SK-N-SH treated with all-trans-retinoic acid at 6 μM for 48 hours (cell line): ENCODE measurements at regions not wholly inside any gene's neighbourhood (a gene's known extent, or its start where the extent isn't known, plus 50 kb on each side); places are given as distances from the start of the nearest gene placed in this dataset.

Experiments
- CSDC2 ChIP-seq: fragments of 250-450 bp; sonication (Bioruptor Pico); IDR thresholded peaks from 2 replicates; pipeline ENCODE4 v1.5.0; 2020; ENCODE audit warnings: mild to moderate bottlenecking, moderate library complexity
- TCF4 ChIP-seq: fragments of 250-450 bp; sonication (Bioruptor Pico); IDR thresholded peaks from 2 replicates; pipeline ENCODE4 v1.8.0; 2021; ENCODE audit warnings: mild to moderate bottlenecking, moderate library complexity, borderline replicate concordance
- ZFP30 ChIP-seq: fragments of 450-650 bp; formaldehyde crosslinking; IDR thresholded peaks from 2 replicates; pipeline ENCODE4 v1.5.0; 2022; ENCODE audit warnings: mild to moderate bottlenecking, moderate library complexity

DNA sequence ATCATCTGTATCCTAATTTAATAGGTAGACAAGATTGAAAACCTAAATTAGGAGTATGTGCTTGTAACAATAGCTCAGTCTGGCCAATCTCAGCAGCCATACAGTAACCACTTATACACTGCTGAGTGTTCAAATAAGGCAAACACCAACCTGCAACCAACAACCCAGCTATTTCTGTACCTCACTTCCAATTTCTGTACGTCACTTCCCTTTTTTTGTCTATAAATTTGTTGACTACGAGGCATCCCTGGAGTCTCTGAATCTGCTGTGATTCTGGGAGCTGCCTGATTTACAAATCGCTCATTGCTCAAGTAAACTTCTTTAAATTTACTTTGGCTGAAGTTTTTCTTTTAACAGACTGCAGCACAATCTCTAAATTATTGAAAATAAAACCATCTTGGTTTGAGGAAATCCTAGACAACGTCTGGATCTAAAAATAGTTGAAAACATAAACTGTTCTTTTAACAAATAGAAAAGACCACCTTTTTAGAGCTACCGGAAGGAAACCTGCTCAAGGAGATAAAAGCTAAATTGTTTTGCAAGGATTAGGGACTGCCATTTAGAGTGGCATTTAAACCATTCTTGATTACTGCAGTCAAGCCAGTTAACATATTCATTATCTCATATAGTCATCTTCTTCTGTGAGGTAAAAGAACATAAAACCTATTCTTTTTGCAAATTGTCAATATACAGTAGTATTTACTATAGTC lies 778.1 kb downstream of the SH3BGRL start:
- TF ChIP-seq ZFP30 (CRISPR knock-in tag) (no peak), TCF4 (no peak), CSDC2 (CRISPR knock-in tag) (no peak)
